CD4-positive, CD25-positive, alpha-beta regulatory T cell (primary cell): ENCODE measurements at regions not wholly inside any gene's neighbourhood (a gene's known extent, or its start where the extent isn't known, plus 50 kb on each side); places are given as distances from the start of the nearest gene placed in this dataset.
"Not testable (repeated sequence)": the region's sequence is repeated elsewhere in the genome, so short reads cannot be mapped to it uniquely, and the experiment has no call there.

Experiments
- ATAC-seq, 2 donors: fragments of 150-1000 bp; cut with Tn5 transposase; one replicate each; pipeline ENCODE4 v1.10.0; 2021; ENCODE audit warnings: low read depth in 2 of 2, moderate number of reproducible peaks in 2 of 2, moderate library complexity in 1 of 2
- DNase-seq, 3 donors: peaks; one replicate each; pipeline versions ENCODE4 v3.0.0 to v3.0.0-alpha.2; 2012 to 2022; ENCODE audit warnings: mixed read lengths in 1 of 3
- H3K27ac ChIP-seq: one replicate; pipeline ENCODE4 v1.7.0; 2013; ENCODE audit warnings: mild to moderate bottlenecking, low read length; ENCODE audit not compliant: insufficient read depth, poor library complexity, severe bottlenecking
- H3K27me3 ChIP-seq: one replicate; pipeline ENCODE4 v1.7.0; 2013; ENCODE audit warnings: low read length; ENCODE audit not compliant: control insufficient read depth, insufficient read depth
- H3K36me3 ChIP-seq: one replicate; pipeline ENCODE4 v1.7.0; 2013; ENCODE audit warnings: mild to moderate bottlenecking, low read length, moderate library complexity; ENCODE audit not compliant: control insufficient read depth, insufficient read depth
- H3K4me1 ChIP-seq: 2 replicates; pipeline ENCODE4 v1.7.0; 2013; ENCODE audit warnings: mild to moderate bottlenecking, low read length; ENCODE audit not compliant: insufficient read depth, control insufficient read depth, poor library complexity, severe bottlenecking
- H3K4me3 ChIP-seq: one replicate; pipeline ENCODE4 v1.7.0; 2013; ENCODE audit warnings: low read depth, mild to moderate bottlenecking, low read length, moderate library complexity
- H3K9me3 ChIP-seq, 2 experiments: 1 replicate in 1 of 2; 2 replicates in 1 of 2; pipeline ENCODE4 v1.7.0; 2013; ENCODE audit warnings: low read length in 2 of 2, mild to moderate bottlenecking in 1 of 2, moderate library complexity in 1 of 2; ENCODE audit not compliant: control insufficient read depth in 2 of 2
- H3K27ac Mint-ChIP-seq, 3 donors: one replicate each; pipeline ENCODE4 v1.8.0; 2020 to 2022; ENCODE audit warnings: mild to moderate bottlenecking in 3 of 3, mixed read lengths in 3 of 3, moderate library complexity in 2 of 3
- H3K27me3 Mint-ChIP-seq: one replicate; pipeline ENCODE4 v1.8.0; 2022; ENCODE audit warnings: mild to moderate bottlenecking, mixed read lengths
- H3K36me3 Mint-ChIP-seq: one replicate; pipeline ENCODE4 v1.8.0; 2020; ENCODE audit warnings: mixed read lengths
- H3K4me1 Mint-ChIP-seq, 4 donors: one replicate each; pipeline ENCODE4 v1.8.0; 2020 to 2022; ENCODE audit warnings: mixed read lengths in 4 of 4, mild to moderate bottlenecking in 1 of 4
- H3K4me3 Mint-ChIP-seq, 4 donors: one replicate each; pipeline ENCODE4 v1.8.0; 2020 to 2022; ENCODE audit warnings: mild to moderate bottlenecking in 4 of 4, mixed read lengths in 4 of 4, moderate library complexity in 3 of 4
- H3K9me3 Mint-ChIP-seq, 7 donors: one replicate each; pipeline ENCODE4 v1.8.0; 2020 to 2022; ENCODE audit warnings: mixed read lengths in 7 of 7, mild to moderate bottlenecking in 3 of 7, moderate library complexity in 2 of 7

DNA sequence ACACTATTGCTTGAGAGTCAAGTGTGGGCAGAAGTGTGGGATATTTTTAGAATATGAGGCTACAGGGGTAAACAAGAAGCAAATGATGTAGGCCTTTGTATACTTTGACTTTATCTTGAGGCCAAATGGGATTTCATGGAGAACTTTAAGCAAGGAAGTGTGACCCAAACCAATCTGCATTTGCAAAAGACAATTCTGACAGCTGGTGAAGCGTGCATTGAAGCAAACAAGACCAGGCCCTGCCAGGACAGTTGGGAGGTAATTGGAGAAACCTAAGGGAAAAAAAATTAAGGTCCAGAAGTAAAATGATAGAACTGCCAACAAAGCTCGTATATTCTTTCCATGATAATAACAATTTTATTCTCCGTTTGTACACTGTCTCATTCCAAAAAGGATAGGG is 168.3 kb downstream of the TM2D1 start:
- no peak overlapping the region for H3K4me3 ChIP-seq
- H3K36me3 ChIP-seq, result no peaks in the 10 kb centered on the region
- no peaks in the 10 kb centered on the region for H3K4me1 ChIP-seq
- Mint-ChIP-seq H3K27me3 (peaks cover 7% of the 10 kb centered on the region), H3K4me1 (no peaks in the 10 kb centered on the region), H3K4me3 (no peak overlapping the region), H3K36me3 (no peaks in the 10 kb centered on the region), H3K27ac (no peak overlapping the region), H3K9me3 (peaks cover 0 to 7% (median 1%) of the 10 kb centered on the region in 7 donors)
- DNase-seq (no peak), ATAC-seq (no peak)
- H3K27me3 ChIP-seq, result peaks cover 3% of the 10 kb centered on the region
- H3K27ac ChIP-seq, result no peak overlapping the region
- H3K9me3 ChIP-seq, result peaks cover 0 to 6% of the 10 kb centered on the region in 2 experiments

GRCh38 chr1:61552630-61553305 is 172.2 kb downstream of the TM2D1 start:
- DNase-seq (no peak), ATAC-seq (no peak)
- Histone ChIP-seq H3K27me3 (no peaks in the 10 kb centered on the region), H3K36me3 (no peaks in the 10 kb centered on the region), H3K4me3 (no peak overlapping the region), H3K27ac (no peak overlapping the region), H3K9me3 (peaks cover 0 to 6% of the 10 kb centered on the region in 2 experiments), H3K4me1 (no peaks in the 10 kb centered on the region)
- peaks cover 23% of the 10 kb centered on the region for H3K27me3 Mint-ChIP-seq
- H3K4me1 Mint-ChIP-seq, result no peaks in the 10 kb centered on the region
- no peaks in the 10 kb centered on the region for H3K36me3 Mint-ChIP-seq
- H3K9me3 Mint-ChIP-seq, result peaks cover 0 to 6% (median 4%) of the 10 kb centered on the region in 7 donors
- peak overlapping the region in 1 of 3 donors; percentile 40 for H3K27ac Mint-ChIP-seq
- H3K4me3 Mint-ChIP-seq, result no peak overlapping the region

DNA sequence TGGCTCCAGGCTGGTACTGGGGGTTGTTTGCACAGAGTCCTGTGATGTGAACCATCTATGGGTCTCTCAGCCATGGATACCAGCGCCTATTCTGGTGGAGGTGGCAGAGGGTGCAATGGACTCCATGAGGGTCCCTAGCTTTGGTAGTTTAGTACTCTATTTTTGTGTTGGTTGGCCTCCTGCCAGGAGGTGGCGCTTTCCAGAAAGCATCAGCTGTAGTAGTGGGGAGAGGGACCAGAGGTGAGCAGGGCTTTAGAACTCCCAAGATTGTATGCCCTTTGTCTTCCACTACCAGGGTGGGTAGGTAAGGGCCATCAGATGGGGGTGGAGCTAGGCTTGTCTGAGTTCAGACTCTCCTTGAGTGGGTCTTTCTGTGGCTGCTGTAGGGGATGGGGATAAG is 177.6 kb downstream of the TM2D1 start:
- not testable (repeated sequence) for ATAC-seq, H3K27ac Mint-ChIP-seq
- DNase-seq, result peak in 1 of 3 donors; percentile 7

GRCh38 chr1:61544870-61545269 is 180.1 kb downstream of the TM2D1 start:
- not testable (repeated sequence) for H3K36me3 Mint-ChIP-seq, H3K27me3 ChIP-seq, H3K4me3 Mint-ChIP-seq, H3K9me3 ChIP-seq, H3K4me1 ChIP-seq, H3K4me3 ChIP-seq, ATAC-seq, H3K27ac ChIP-seq, H3K27ac Mint-ChIP-seq, H3K36me3 ChIP-seq, H3K9me3 Mint-ChIP-seq
- Mint-ChIP-seq H3K27me3 (peaks cover 14% of the 10 kb centered on the region), H3K4me1 (peaks cover 0 to 13% (median 8%) of the 10 kb centered on the region in 4 donors)
- DNase-seq, result peak in 1 of 3 donors; percentile 39

More for the DNA sequence above, 177.6 kb downstream of the TM2D1 start:
- not testable (repeated sequence) for H3K4me3 ChIP-seq, H3K36me3 ChIP-seq, H3K9me3 ChIP-seq, H3K4me1 ChIP-seq, H3K27me3 ChIP-seq, H3K4me3 Mint-ChIP-seq, H3K36me3 Mint-ChIP-seq, H3K27ac ChIP-seq
- Mint-ChIP-seq H3K9me3 (peaks cover 0 to 14% (median 6%) of the 10 kb centered on the region in 7 donors), H3K27me3 (peaks cover 25% of the 10 kb centered on the region), H3K4me1 (peaks cover 0 to 13% (median 8%) of the 10 kb centered on the region in 4 donors)

- not testable (repeated sequence) for H3K27ac Mint-ChIP-seq, H3K27ac ChIP-seq, H3K4me3 Mint-ChIP-seq, H3K4me3 ChIP-seq, DNase-seq, H3K27me3 Mint-ChIP-seq, H3K27me3 ChIP-seq, H3K36me3 Mint-ChIP-seq, ATAC-seq, H3K4me1 ChIP-seq, H3K9me3 ChIP-seq, H3K9me3 Mint-ChIP-seq, H3K36me3 ChIP-seq
- peaks cover 0 to 13% (median 8%) of the 10 kb centered on the region in 4 donors for H3K4me1 Mint-ChIP-seq
Measured at GRCh38 chr1:61543498-61543897, 181.4 kb downstream of the TM2D1 start.

GRCh38 chr1:61539720-61540462 is 185.1 kb downstream of the TM2D1 start:
- Histone ChIP-seq H3K9me3 (no peaks in the 10 kb centered on the region), H3K4me3 (no peak overlapping the region), H3K4me1 (no peaks in the 10 kb centered on the region), H3K27me3 (no peaks in the 10 kb centered on the region), H3K36me3 (no peaks in the 10 kb centered on the region), H3K27ac (no peak overlapping the region)
- no peaks in the 10 kb centered on the region for H3K36me3 Mint-ChIP-seq
- H3K27ac Mint-ChIP-seq, result peak overlapping the region in 1 of 3 donors; percentile 22
- H3K27me3 Mint-ChIP-seq, result peaks cover 9% of the 10 kb centered on the region
- ATAC-seq (no peak), DNase-seq (no peak)
- H3K9me3 Mint-ChIP-seq, result peaks cover 0 to 8% (median 2%) of the 10 kb centered on the region in 7 donors
- H3K4me3 Mint-ChIP-seq, result no peak overlapping the region
- H3K4me1 Mint-ChIP-seq, result peaks cover 0 to 6% (median 1%) of the 10 kb centered on the region in 4 donors

- H3K36me3 ChIP-seq, result no peaks in the 10 kb centered on the region
- no peaks in the 10 kb centered on the region for H3K27me3 ChIP-seq
- DNase-seq (no peak), ATAC-seq (no peak)
- no peak overlapping the region for H3K4me3 ChIP-seq
- no peak overlapping the region for H3K27ac Mint-ChIP-seq
- no peak overlapping the region for H3K4me3 Mint-ChIP-seq
- peaks cover 0 to 7% (median 0%) of the 10 kb centered on the region in 7 donors for H3K9me3 Mint-ChIP-seq
- H3K36me3 Mint-ChIP-seq, result no peaks in the 10 kb centered on the region
- no peaks in the 10 kb centered on the region for H3K4me1 Mint-ChIP-seq
- no peaks in the 10 kb centered on the region for H3K4me1 ChIP-seq
- no peak overlapping the region for H3K27ac ChIP-seq
- peaks cover 4% of the 10 kb centered on the region for H3K27me3 Mint-ChIP-seq
- H3K9me3 ChIP-seq, result no peaks in the 10 kb centered on the region
Measured at GRCh38 chr1:61538228-61538627, 186.7 kb downstream of the TM2D1 start.
